Neural crest cell (in vitro differentiated cells): ENCODE measurements at regions not wholly inside any gene's neighbourhood (a gene's known extent, or its start where the extent isn't known, plus 50 kb on each side); places are given as distances from the start of the nearest gene placed in this dataset.

Experiments
- DNase-seq: peaks from one replicate; pipeline ENCODE4 v3.0.0; 2021; ENCODE audit warnings: low read depth, mixed read lengths, low spot score
- H3K27ac Mint-ChIP-seq: one replicate; pipeline ENCODE4 v1.8.0; 2021; ENCODE audit warnings: mild to moderate bottlenecking, mixed read lengths; ENCODE audit not compliant: unreplicated experiment
- H3K27me3 Mint-ChIP-seq: 2 replicates; pipeline ENCODE4 v1.8.0; 2021; ENCODE audit warnings: low read depth, mild to moderate bottlenecking, mixed read lengths
- H3K36me3 Mint-ChIP-seq: 2 replicates; pipeline ENCODE4 v1.8.0; 2021; ENCODE audit warnings: low read depth, mild to moderate bottlenecking, mixed read lengths
- H3K4me1 Mint-ChIP-seq: 2 replicates; pipeline ENCODE4 v1.8.0; 2021; ENCODE audit warnings: mixed read lengths
- H3K4me3 Mint-ChIP-seq: one replicate; pipeline ENCODE4 v1.8.0; 2021; ENCODE audit warnings: mild to moderate bottlenecking, mixed read lengths
- H3K9me3 Mint-ChIP-seq: 2 replicates; pipeline ENCODE4 v1.8.0; 2021; ENCODE audit warnings: mixed read lengths
- CTCF ChIP-seq: fragments of 200-600 bp; sonication (generic); conservative IDR thresholded peaks from 2 replicates; pipeline ENCODE4 v1.5.0; 2021; ENCODE audit warnings: antibody characterized with exemption, mild to moderate bottlenecking

GRCh38 chr14:98733536-98733935 lies 538.5 kb downstream of the BCL11B start:
- H3K9me3 Mint-ChIP-seq, result peaks cover 3% of the 10 kb centered on the region
- H3K27ac Mint-ChIP-seq, result no peak overlapping the region
- no peak overlapping the region for H3K4me3 Mint-ChIP-seq
- no peak for DNase-seq
- TF ChIP-seq CTCF, result no peak
- H3K4me1 Mint-ChIP-seq, result no peaks in the 10 kb centered on the region
- H3K36me3 Mint-ChIP-seq, result no peaks in the 10 kb centered on the region
- H3K27me3 Mint-ChIP-seq, result no peaks in the 10 kb centered on the region

- no peak for TF ChIP-seq CTCF
- H3K27ac Mint-ChIP-seq, result no peak overlapping the region
- peaks cover 4% of the 10 kb centered on the region for H3K4me1 Mint-ChIP-seq
- no peak overlapping the region for H3K4me3 Mint-ChIP-seq
- H3K36me3 Mint-ChIP-seq, result no peaks in the 10 kb centered on the region
- H3K9me3 Mint-ChIP-seq, result peaks cover 3% of the 10 kb centered on the region
- no peak for DNase-seq
- H3K27me3 Mint-ChIP-seq, result no peaks in the 10 kb centered on the region
Observed at GRCh38 chr14:98736701-98737338, 535.2 kb downstream of the BCL11B start.

- H3K27ac Mint-ChIP-seq, result no peak overlapping the region
- peaks cover 4% of the 10 kb centered on the region for H3K4me1 Mint-ChIP-seq
- no peak for DNase-seq
- H3K27me3 Mint-ChIP-seq, result peaks cover 2% of the 10 kb centered on the region
- TF ChIP-seq CTCF, result no peak
- H3K36me3 Mint-ChIP-seq, result no peaks in the 10 kb centered on the region
- H3K4me3 Mint-ChIP-seq, result no peak overlapping the region
- peaks cover 3% of the 10 kb centered on the region for H3K9me3 Mint-ChIP-seq
Observed at GRCh38 chr14:98741523-98741922, 530.5 kb downstream of the BCL11B start.

- peaks cover 3% of the 10 kb centered on the region for H3K9me3 Mint-ChIP-seq
- TF ChIP-seq CTCF, result no peak
- H3K36me3 Mint-ChIP-seq, result no peaks in the 10 kb centered on the region
- H3K4me1 Mint-ChIP-seq, result peaks cover 4% of the 10 kb centered on the region
- H3K27me3 Mint-ChIP-seq, result peaks cover 2% of the 10 kb centered on the region
- no peak overlapping the region for H3K27ac Mint-ChIP-seq
- DNase-seq, result no peak
- H3K4me3 Mint-ChIP-seq, result no peak overlapping the region
Observed at GRCh38 chr14:98742001-98742400, 530.0 kb downstream of the BCL11B start.

GRCh38 chr14:98743536-98743935 lies 528.5 kb downstream of the BCL11B start:
- no peak for TF ChIP-seq CTCF
- peaks cover 3% of the 10 kb centered on the region for H3K9me3 Mint-ChIP-seq
- no peak for DNase-seq
- H3K4me1 Mint-ChIP-seq, result peaks cover 4% of the 10 kb centered on the region
- H3K27ac Mint-ChIP-seq, result no peak overlapping the region
- peaks cover 8% of the 10 kb centered on the region for H3K27me3 Mint-ChIP-seq
- no peaks in the 10 kb centered on the region for H3K36me3 Mint-ChIP-seq
- no peak overlapping the region for H3K4me3 Mint-ChIP-seq
